ENCODE measurements at regions not wholly inside any gene's neighbourhood (a gene's known extent, or its start where the extent isn't known, plus 50 kb on each side); places are given as distances from the start of the nearest gene placed in this dataset.

GRCh38 chr20:57781901-57782300 is 72.1 kb upstream of the PMEPA1 start (continued):
- TF ChIP-seq CHD7 (IDR thresholded peaks at IDR 0.05; ENCODE audit: insufficient replicate concordance, low read length) (no peak), CBX5 (IDR thresholded peaks at IDR 0.05; ENCODE audit: low read depth, low read length) (no peak), SP4 (IDR thresholded peaks at IDR 0.05; ENCODE audit: low read length) (no peak), HDAC6 (IDR thresholded peaks at IDR 0.05; ENCODE audit: low read depth, low read length) (no peak), JUND (IDR thresholded peaks at IDR 0.05; ENCODE audit: low read length) (no peak), GTF2F1 (IDR thresholded peaks at IDR 0.05; ENCODE audit: borderline replicate concordance, low read depth, low read length) (no peak), EGR1 (IDR thresholded peaks at IDR 0.05; ENCODE audit: borderline replicate concordance, low read depth, low read length) (no peak), PHF8 (conservative IDR thresholded peaks at IDR 0.05; ENCODE audit: low read depth, low read length) (no peak), ASH2L (IDR thresholded peaks at IDR 0.05; ENCODE audit: low read length) (no peak), RNF2 (IDR thresholded peaks at IDR 0.05; ENCODE audit: borderline replicate concordance, low read depth, low read length, missing control alignments, poor library complexity, severe bottlenecking) (no peak), SAP30 (IDR thresholded peaks at IDR 0.05; ENCODE audit: insufficient read depth, insufficient replicate concordance, low read length) (no peak), NANOG (IDR thresholded peaks at IDR 0.05; ENCODE audit: insufficient read depth, low read depth, low read length, poor library complexity, severe bottlenecking) (no peak)

All from H1 (cell line).